ENCODE measurements at regions not wholly inside any gene's neighbourhood (a gene's known extent, or its start where the extent isn't known, plus 50 kb on each side); places are given as distances from the start of the nearest gene placed in this dataset.

DNA sequence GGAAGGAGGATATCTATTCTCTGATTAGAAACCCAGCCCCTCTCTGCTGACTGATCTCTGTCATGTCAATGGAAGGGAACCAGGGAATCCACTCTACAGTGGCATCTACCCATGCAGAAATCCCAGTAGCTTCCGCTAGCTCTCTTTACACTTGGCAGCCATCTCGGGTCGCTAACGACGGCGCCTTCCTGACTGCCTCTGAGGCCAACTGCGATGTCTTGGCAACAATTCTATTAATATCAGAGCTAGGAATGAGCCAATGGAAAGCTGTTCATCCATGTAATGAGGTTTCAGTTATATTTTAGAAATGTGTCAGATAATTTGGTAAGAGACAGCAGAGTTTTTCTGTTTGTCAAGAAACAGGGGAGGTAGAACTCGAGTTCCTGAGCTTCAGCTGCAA, 67.6 kb upstream of the ATP10B start (continued):
- TF ChIP-seq, protein P1, sequence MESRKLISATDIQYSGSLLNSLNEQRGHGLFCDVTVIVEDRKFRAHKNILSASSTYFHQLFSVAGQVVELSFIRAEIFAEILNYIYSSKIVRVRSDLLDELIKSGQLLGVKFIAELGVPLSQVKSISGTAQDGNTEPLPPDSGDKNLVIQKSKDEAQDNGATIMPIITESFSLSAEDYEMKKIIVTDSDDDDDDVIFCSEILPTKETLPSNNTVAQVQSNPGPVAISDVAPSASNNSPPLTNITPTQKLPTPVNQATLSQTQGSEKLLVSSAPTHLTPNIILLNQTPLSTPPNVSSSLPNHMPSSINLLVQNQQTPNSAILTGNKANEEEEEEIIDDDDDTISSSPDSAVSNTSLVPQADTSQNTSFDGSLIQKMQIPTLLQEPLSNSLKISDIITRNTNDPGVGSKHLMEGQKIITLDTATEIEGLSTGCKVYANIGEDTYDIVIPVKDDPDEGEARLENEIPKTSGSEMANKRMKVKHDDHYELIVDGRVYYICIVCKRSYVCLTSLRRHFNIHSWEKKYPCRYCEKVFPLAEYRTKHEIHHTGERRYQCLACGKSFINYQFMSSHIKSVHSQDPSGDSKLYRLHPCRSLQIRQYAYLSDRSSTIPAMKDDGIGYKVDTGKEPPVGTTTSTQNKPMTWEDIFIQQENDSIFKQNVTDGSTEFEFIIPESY (IDR thresholded peaks at IDR 0.05; ENCODE audit: borderline replicate concordance, low read depth): no peak
- no peak for TF ChIP-seq EZH2phosphoT487 (IDR thresholded peaks at IDR 0.05; ENCODE audit: borderline replicate concordance, low read depth)
- no peak for TF ChIP-seq FOXM1 (IDR thresholded peaks at IDR 0.05; ENCODE audit: low read depth)
- no peak for TF ChIP-seq FOXJ3 (CRISPR knock-in tag; IDR thresholded peaks at IDR 0.05)

DNA sequence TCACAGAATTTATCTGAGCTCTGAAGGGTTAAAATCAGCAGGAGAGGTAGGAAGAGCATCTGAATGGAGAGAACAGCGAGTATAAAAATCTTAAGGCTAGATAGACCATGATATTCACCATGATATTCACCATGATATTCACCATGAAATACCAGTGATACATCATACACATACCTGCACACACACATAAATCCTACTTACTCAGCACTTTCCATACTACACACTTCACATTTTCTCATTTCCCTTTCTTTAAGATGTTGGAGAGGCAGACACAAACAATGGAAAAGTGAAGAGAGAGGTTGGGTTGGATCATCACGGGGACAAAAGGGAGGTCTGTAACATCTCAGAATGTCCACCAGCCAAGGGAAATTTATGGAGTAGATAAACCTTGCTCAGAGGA, 66.4 kb upstream of the ATP10B start:
- Histone ChIP-seq H3K27ac (ENCODE audit: low read depth in 2 of 2, low read length in 1 of 2) (no peak overlapping the region), H3K4me2 (no peak overlapping the region), H4K20me1 (ENCODE audit: insufficient read depth) (no peaks in the 10 kb centered on the region), H3K36me3 (replicated peaks in 1 of 2; ENCODE audit: control insufficient read depth in 1 of 2, insufficient read depth in 2 of 2, low read length in 1 of 2) (no peaks in the 10 kb centered on the region), H3K4me1 (ENCODE audit: control insufficient read depth in 1 of 2, insufficient read depth in 2 of 2, low read depth in 1 of 2, low read length in 1 of 2) (no peaks in the 10 kb centered on the region), H3K79me2 (ENCODE audit: insufficient read depth) (no peaks in the 10 kb centered on the region), H2AFZ (ENCODE audit: low read depth) (no peak overlapping the region), H3K9me2 (no peaks in the 10 kb centered on the region), H3K9me3 (no peaks in the 10 kb centered on the region), H3K9ac (no peak overlapping the region), H3K4me3 (ENCODE audit: low read depth in 2 of 2, low read length in 1 of 2) (no peak overlapping the region), H3K27me3 (ENCODE audit: insufficient read depth) (no peaks in the 10 kb centered on the region), H3F3A (replicated peaks; ENCODE audit: insufficient read depth) (no peaks in the 10 kb centered on the region)
- no peak for DNase-seq
- TF ChIP-seq TAF1 (IDR thresholded peaks at IDR 0.05; ENCODE audit: borderline replicate concordance, low read depth, low read length) (no peak), SIN3A (IDR thresholded peaks at IDR 0.05; ENCODE audit: borderline replicate concordance, low read depth, low read length) (no peak), MEF2A (IDR thresholded peaks at IDR 0.05; ENCODE audit: borderline replicate concordance, low read depth) (no peak), MXI1 (IDR thresholded peaks at IDR 0.05; ENCODE audit: low read depth, low read length) (no peak), FOXJ3 (CRISPR knock-in tag; IDR thresholded peaks at IDR 0.05) (no peak), TEAD4 (IDR thresholded peaks at IDR 0.05; ENCODE audit: borderline replicate concordance, insufficient read depth) (no peak), RFX5 (IDR thresholded peaks at IDR 0.05; ENCODE audit: low read length) (no peak)
- TF ChIP-seq, protein P2, sequence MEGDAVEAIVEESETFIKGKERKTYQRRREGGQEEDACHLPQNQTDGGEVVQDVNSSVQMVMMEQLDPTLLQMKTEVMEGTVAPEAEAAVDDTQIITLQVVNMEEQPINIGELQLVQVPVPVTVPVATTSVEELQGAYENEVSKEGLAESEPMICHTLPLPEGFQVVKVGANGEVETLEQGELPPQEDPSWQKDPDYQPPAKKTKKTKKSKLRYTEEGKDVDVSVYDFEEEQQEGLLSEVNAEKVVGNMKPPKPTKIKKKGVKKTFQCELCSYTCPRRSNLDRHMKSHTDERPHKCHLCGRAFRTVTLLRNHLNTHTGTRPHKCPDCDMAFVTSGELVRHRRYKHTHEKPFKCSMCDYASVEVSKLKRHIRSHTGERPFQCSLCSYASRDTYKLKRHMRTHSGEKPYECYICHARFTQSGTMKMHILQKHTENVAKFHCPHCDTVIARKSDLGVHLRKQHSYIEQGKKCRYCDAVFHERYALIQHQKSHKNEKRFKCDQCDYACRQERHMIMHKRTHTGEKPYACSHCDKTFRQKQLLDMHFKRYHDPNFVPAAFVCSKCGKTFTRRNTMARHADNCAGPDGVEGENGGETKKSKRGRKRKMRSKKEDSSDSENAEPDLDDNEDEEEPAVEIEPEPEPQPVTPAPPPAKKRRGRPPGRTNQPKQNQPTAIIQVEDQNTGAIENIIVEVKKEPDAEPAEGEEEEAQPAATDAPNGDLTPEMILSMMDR (IDR thresholded peaks at IDR 0.05): no peak
- TF ChIP-seq, protein P3, sequence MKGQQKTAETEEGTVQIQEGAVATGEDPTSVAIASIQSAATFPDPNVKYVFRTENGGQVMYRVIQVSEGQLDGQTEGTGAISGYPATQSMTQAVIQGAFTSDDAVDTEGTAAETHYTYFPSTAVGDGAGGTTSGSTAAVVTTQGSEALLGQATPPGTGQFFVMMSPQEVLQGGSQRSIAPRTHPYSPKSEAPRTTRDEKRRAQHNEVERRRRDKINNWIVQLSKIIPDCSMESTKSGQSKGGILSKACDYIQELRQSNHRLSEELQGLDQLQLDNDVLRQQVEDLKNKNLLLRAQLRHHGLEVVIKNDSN (IDR thresholded peaks at IDR 0.05; ENCODE audit: borderline replicate concordance, low read depth): no peak
- POLR2A ChIA-PET: no interaction called here
- 0% methylated on average over 2 of the region's 2 CpGs for whole genome bisulfite sequencing (ENCODE audit: low lambda C conversion rate)
- CTCF ChIA-PET: no interaction called here

Measured in SK-N-SH (cell line).